ENCODE measurements at regions not wholly inside any gene's neighbourhood (a gene's known extent, or its start where the extent isn't known, plus 50 kb on each side); places are given as distances from the start of the nearest gene placed in this dataset.
"Not testable (repeated sequence)": the region's sequence is repeated elsewhere in the genome, so short reads cannot be mapped to it uniquely, and the experiment has no call there.

DNA sequence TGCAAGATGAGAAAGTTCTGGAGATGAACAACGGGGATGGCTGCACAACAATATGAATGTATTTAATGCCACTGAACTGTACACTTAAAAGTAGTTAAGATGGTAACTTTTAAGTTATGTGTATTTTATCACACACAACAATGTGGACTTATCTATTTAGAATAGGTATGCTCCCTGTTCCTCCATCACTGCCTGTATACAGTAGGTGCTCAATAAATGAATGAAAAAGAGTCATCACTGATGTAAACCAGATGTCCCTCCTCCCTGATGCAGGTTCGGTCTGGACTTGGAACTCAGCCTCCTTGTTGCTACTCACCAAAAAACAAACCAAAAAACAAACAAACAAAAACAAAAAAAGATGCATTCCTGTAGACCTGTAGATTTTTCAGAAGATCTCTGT, 65.9 kb upstream of the BOD1 start:
- Histone ChIP-seq H3K4me1 (no peaks in the 10 kb centered on the region), H3K27ac (no peak overlapping the region), H3K36me3 (no peaks in the 10 kb centered on the region), H3K4me3 (no peak overlapping the region), H3K9me3 (no peaks in the 10 kb centered on the region), H3K27me3 (no peaks in the 10 kb centered on the region)
- intact Hi-C loops (cut with DNase I) = loop anchor here in 1 of 10 donors (10.0 kb wide), 1 partner anchor 48 kb away; no protein-coding TSS in a partner anchor
- TF ChIP-seq, protein P1, sequence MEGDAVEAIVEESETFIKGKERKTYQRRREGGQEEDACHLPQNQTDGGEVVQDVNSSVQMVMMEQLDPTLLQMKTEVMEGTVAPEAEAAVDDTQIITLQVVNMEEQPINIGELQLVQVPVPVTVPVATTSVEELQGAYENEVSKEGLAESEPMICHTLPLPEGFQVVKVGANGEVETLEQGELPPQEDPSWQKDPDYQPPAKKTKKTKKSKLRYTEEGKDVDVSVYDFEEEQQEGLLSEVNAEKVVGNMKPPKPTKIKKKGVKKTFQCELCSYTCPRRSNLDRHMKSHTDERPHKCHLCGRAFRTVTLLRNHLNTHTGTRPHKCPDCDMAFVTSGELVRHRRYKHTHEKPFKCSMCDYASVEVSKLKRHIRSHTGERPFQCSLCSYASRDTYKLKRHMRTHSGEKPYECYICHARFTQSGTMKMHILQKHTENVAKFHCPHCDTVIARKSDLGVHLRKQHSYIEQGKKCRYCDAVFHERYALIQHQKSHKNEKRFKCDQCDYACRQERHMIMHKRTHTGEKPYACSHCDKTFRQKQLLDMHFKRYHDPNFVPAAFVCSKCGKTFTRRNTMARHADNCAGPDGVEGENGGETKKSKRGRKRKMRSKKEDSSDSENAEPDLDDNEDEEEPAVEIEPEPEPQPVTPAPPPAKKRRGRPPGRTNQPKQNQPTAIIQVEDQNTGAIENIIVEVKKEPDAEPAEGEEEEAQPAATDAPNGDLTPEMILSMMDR (IDR thresholded peaks at IDR 0.05) = no peak
- no peak for TF ChIP-seq POLR2A (IDR thresholded peaks at IDR 0.05)
- 75 to 87% (median 85%) methylated on average over 2 of the region's 2 CpGs for whole genome bisulfite sequencing, 4 donors
- ATAC-seq = no peak
- DNase-seq = no peak

DNA sequence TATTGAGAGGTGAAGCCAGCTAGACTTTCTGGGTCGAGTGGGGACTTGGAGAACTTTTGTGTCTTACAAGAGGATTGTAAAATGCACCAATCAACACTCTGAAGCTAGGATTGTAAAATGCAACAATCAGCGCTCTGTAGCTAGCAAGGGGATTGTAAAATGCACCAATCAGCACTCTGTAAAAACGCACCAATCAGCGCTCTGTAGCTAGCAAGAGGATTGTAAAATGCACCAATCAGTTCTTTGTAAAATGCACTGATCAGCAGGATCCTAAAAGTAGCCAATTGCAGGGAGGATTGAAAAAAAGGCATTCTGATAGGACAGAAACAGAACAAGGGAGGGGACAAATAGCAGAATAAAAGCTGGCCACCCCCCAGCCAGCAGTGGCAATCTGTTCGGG, 68.1 kb upstream of the BOD1 start:
- intact Hi-C loops (cut with DNase I) = loop anchor here in 1 of 10 donors (10.0 kb wide), 1 partner anchor 50 kb away; no protein-coding TSS in a partner anchor
- WGBS, 4 donors = 91 to 96% (median 95%) methylated on average over 5 of the region's 5 CpGs

DNA sequence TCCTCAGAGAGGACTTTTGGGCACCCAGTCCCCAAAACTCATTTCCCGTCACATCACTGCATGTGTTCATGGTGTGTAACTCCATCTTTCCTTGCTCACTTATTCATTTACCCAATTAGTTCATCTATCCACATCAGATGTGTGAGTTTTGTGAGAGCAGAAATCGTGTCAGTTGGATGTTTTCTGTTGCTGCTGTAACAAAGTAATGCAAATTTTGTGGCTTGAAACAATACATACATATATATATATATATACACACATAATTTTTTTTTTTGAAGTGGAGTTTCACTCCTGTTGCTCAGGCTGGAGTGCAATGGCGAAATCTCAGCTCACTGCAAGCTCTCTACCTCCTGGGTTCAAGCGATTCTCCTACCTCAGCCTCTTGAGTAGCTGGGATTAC, 70.5 kb upstream of the BOD1 start:
- ATAC-seq (no peak), DNase-seq (no peak)
- Histone ChIP-seq H3K36me3 (no peaks in the 10 kb centered on the region), H3K4me1 (peaks cover 9 to 25% (median 17%) of the 10 kb centered on the region in 12 donors), H3K4me3 (no peak overlapping the region), H3K27ac (no peak overlapping the region), H3K27me3 (no peaks in the 10 kb centered on the region), H3K9me3 (no peaks in the 10 kb centered on the region)
- 88 to 95% (median 92%) methylated on average over 4 of the region's 4 CpGs for whole genome bisulfite sequencing, 4 donors
- TF ChIP-seq, protein P1 (IDR thresholded peaks at IDR 0.05) = no peak
- no peak for TF ChIP-seq POLR2A (IDR thresholded peaks at IDR 0.05)
- intact Hi-C loops (cut with DNase I) = loop anchor here in 1 of 10 donors (10.0 kb wide), 1 partner anchor 52 kb away; no protein-coding TSS in a partner anchor

More for the DNA sequence above, 68.1 kb upstream of the BOD1 start:
- not testable (repeated sequence) for DNase-seq, H3K27ac ChIP-seq, H3K36me3 ChIP-seq, H3K4me3 ChIP-seq, ATAC-seq, H3K9me3 ChIP-seq, H3K27me3 ChIP-seq
- peaks cover 4 to 16% (median 10%) of the 10 kb centered on the region in 12 donors for H3K4me1 ChIP-seq

GRCh38 chr5:173688703-173689102, 72.3 kb upstream of the BOD1 start:
- H3K36me3 ChIP-seq = no peaks in the 10 kb centered on the region
- no peaks in the 10 kb centered on the region for H3K27me3 ChIP-seq
- DNase-seq = no peak
- H3K4me3 ChIP-seq = no peak overlapping the region
- WGBS, 4 donors = 66 to 88% (median 81%) methylated on average over 3 of the region's 3 CpGs
- TF ChIP-seq POLR2A (IDR thresholded peaks at IDR 0.05) = no peak
- H3K4me1 ChIP-seq = peaks cover 9 to 25% (median 17%) of the 10 kb centered on the region in 12 donors
- peaks cover 0 to 6% (median 0%) of the 10 kb centered on the region in 12 donors for H3K9me3 ChIP-seq
- intact Hi-C loops (cut with DNase I) = loop anchor here in 1 of 10 donors (10.0 kb wide), 1 partner anchor 54 kb away; no protein-coding TSS in a partner anchor
- ATAC-seq = no peak
- peak overlapping the region in 8 of 12 donors; percentile 37 to 83 (median 76) for H3K27ac ChIP-seq

- Histone ChIP-seq H3K36me3 (no peaks in the 10 kb centered on the region), H3K4me3 (peak overlapping the region in 4 of 12 donors; percentile 5 to 19 (median 12)), H3K9me3 (peaks cover 0 to 7% (median 0%) of the 10 kb centered on the region in 12 donors), H3K27ac (peak overlapping the region; percentile 31 to 83 (median 68)), H3K27me3 (no peaks in the 10 kb centered on the region), H3K4me1 (peaks cover 9 to 25% (median 17%) of the 10 kb centered on the region in 12 donors)
- no peak for TF ChIP-seq POLR2A (IDR thresholded peaks at IDR 0.05)
- TF ChIP-seq, protein P1 (IDR thresholded peaks at IDR 0.05) = no peak
- ATAC-seq (peak; percentile 3 to 40 (median 20)), DNase-seq (no peak)
- intact Hi-C loops (cut with DNase I) = loop anchor here in 1 of 10 donors (10.0 kb wide), 1 partner anchor 54 kb away; no protein-coding TSS in a partner anchor
- WGBS, 4 donors = 33 to 54% (median 41%) methylated on average over 7 of the region's 7 CpGs
Observed at GRCh38 chr5:173689171-173689736, 72.8 kb upstream of the BOD1 start.

Measured in heart left ventricle (tissue), 16 donors.